ENCODE measurements at regions not wholly inside any gene's neighbourhood (a gene's known extent, or its start where the extent isn't known, plus 50 kb on each side); places are given as distances from the start of the nearest gene placed in this dataset.

DNA sequence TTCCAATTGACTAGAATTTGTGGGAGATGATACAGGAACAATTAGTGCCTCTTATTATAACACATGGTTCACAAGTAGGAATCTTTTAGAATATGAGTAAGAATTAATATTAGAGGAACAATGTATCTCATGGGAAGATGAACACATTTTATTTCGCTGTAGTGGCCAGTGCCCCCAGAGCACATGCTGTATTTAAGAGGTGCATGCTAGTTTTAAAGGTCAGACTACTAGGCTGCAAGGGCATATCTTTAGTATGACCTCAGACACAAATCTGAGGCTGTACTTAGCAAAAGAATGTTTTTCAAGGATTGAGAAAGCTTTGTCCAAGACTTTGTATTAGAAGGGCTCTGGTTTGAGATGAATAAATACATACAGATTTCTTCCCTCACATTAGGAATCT, 586.9 kb downstream of the CCER1 start:
- Histone ChIP-seq H3K9me3 (replicated peaks) (no peaks in the 10 kb centered on the region), H3K27ac (replicated peaks) (no peak overlapping the region), H3K4me1 (no peaks in the 10 kb centered on the region), H3K4me3 (no peak overlapping the region), H3K27me3 (ENCODE audit: low read depth) (no peaks in the 10 kb centered on the region), H3K36me3 (no peaks in the 10 kb centered on the region)
- intact Hi-C loops (cut with micrococcal nuclease): no loop called here
- TF ChIP-seq, protein P1, sequence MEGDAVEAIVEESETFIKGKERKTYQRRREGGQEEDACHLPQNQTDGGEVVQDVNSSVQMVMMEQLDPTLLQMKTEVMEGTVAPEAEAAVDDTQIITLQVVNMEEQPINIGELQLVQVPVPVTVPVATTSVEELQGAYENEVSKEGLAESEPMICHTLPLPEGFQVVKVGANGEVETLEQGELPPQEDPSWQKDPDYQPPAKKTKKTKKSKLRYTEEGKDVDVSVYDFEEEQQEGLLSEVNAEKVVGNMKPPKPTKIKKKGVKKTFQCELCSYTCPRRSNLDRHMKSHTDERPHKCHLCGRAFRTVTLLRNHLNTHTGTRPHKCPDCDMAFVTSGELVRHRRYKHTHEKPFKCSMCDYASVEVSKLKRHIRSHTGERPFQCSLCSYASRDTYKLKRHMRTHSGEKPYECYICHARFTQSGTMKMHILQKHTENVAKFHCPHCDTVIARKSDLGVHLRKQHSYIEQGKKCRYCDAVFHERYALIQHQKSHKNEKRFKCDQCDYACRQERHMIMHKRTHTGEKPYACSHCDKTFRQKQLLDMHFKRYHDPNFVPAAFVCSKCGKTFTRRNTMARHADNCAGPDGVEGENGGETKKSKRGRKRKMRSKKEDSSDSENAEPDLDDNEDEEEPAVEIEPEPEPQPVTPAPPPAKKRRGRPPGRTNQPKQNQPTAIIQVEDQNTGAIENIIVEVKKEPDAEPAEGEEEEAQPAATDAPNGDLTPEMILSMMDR (IDR thresholded peaks at IDR 0.05; ENCODE audit: borderline replicate concordance): no peak
- no peak for DNase-seq

DNA sequence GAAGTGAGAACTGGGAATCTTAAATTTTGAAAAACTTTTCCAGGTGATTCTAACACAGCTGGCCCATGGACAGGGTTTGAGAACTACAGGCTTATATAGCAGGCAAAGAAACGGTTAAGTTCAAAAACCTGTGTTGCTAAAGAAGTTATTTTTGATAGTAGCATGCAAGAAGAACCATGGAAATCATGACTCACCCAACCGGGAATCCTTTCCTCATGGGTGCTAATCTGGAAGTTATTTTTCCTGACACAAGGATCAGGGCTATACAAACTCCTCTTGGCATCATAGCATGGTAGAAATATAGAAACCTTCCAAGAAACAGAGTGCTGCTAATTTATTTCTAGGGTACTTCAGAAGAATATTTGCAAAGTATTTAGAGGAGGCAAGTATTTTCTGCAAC, 588.7 kb downstream of the CCER1 start:
- Histone ChIP-seq H3K9me3 (replicated peaks) (no peaks in the 10 kb centered on the region), H3K27ac (replicated peaks) (no peak overlapping the region)
- TF ChIP-seq, protein P1 (IDR thresholded peaks at IDR 0.05; ENCODE audit: borderline replicate concordance): no peak

DNA sequence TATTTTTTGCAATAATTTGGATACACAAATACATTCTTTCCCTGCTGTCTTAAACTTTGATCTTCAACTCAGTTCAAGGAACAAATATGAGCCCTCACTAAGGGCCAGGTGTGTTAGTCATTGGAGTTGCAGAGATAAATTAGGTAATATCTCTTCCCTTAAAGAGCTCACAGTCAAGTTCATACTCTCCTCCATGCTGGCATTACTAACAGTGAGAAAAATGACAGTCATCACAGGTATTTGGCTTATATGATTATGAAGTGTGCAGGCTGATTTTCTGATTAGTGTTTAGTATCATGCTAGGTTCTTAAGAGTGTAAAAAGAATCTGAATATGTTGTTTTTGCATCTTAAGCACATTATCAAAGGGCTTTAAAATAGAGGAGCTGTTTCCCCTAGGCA, 594.7 kb downstream of the CCER1 start:
- intact Hi-C loops (cut with micrococcal nuclease): no loop called here
- Histone ChIP-seq H3K36me3 (no peaks in the 10 kb centered on the region), H3K4me3 (no peak overlapping the region), H3K9me3 (replicated peaks) (no peaks in the 10 kb centered on the region), H3K27me3 (ENCODE audit: low read depth) (no peaks in the 10 kb centered on the region), H3K27ac (replicated peaks) (no peak overlapping the region), H3K4me1 (no peaks in the 10 kb centered on the region)
- no peak for DNase-seq
- TF ChIP-seq, protein P1 (IDR thresholded peaks at IDR 0.05; ENCODE audit: borderline replicate concordance): no peak

More for the DNA sequence above, 588.7 kb downstream of the CCER1 start:
- no peaks in the 10 kb centered on the region for H3K27me3 ChIP-seq (ENCODE audit: low read depth)
- H3K36me3 ChIP-seq: no peaks in the 10 kb centered on the region
- no peaks in the 10 kb centered on the region for H3K4me1 ChIP-seq
- H3K4me3 ChIP-seq: no peak overlapping the region
- intact Hi-C loops (cut with micrococcal nuclease): no loop called here
- no peak for DNase-seq

DNA sequence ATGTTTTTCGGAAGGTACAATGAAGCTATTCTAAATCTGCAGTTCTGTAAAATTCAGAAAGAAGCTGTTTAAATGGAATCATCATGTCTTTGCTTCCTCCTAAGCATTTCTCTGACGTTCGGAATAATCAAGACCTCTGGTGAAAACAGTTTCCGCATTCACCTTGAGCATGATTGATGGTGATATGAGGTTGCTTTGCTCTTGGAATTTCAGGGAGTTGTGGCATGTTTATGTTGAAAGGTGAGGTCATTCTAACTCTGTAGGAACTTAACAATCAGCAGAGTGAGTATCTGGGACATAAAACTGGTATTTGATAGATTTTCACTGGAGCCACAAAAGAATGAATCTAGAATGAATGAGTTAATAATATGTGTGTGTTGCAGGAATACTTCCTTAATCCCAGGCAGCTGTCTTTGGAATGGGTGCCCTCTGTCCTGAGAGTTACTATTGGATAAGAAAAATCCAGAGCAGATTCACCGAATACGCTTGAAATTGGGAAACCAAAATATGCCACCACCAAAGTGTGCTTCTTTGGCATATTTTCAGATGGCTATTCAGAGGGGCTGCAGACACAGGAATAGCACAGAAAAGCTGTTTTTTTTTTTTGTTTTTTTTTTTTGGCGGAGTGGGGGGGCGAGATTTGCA, 599.1 kb downstream of the CCER1 start:
- Histone ChIP-seq H3K4me1 (no peaks in the 10 kb centered on the region), H3K27ac (replicated peaks) (no peak overlapping the region), H3K9me3 (replicated peaks) (no peaks in the 10 kb centered on the region), H3K36me3 (no peaks in the 10 kb centered on the region), H3K4me3 (no peak overlapping the region), H3K27me3 (ENCODE audit: low read depth) (no peaks in the 10 kb centered on the region)
- intact Hi-C loops (cut with micrococcal nuclease): no loop called here
- DNase-seq: no peak
- TF ChIP-seq, protein P1 (IDR thresholded peaks at IDR 0.05; ENCODE audit: borderline replicate concordance): no peak

DNA sequence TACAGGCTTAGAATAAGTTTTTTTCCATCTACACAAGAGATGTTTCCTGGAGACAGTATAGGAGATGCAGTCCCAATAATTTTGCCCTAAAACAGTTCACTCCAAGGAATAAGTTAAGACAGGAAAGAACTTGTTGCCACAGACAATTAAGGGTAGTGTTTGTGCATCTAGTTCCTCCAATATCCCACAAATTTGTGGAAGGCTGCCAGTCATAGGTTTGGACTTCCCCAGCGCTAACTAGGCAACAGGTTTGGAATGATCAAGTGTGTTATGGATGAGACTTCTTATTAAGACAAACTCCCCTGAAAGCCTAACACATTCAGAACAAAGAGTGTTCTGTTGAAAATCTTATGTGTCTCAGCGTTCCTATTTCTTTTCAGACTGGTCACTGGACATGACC, 611.0 kb downstream of the CCER1 start:
- Histone ChIP-seq H3K27me3 (ENCODE audit: low read depth) (no peaks in the 10 kb centered on the region), H3K9me3 (replicated peaks) (no peaks in the 10 kb centered on the region), H3K36me3 (no peaks in the 10 kb centered on the region), H3K27ac (replicated peaks) (no peak overlapping the region), H3K4me1 (no peaks in the 10 kb centered on the region), H3K4me3 (no peak overlapping the region)
- TF ChIP-seq, protein P1 (IDR thresholded peaks at IDR 0.05; ENCODE audit: borderline replicate concordance): no peak
- intact Hi-C loops (cut with micrococcal nuclease): no loop called here
- DNase-seq: no peak

Data from left ventricle myocardium inferior (tissue), 1 donor.